ENCODE measurements at regions not wholly inside any gene's neighbourhood (a gene's known extent, or its start where the extent isn't known, plus 50 kb on each side); places are given as distances from the start of the nearest gene placed in this dataset.

DNA sequence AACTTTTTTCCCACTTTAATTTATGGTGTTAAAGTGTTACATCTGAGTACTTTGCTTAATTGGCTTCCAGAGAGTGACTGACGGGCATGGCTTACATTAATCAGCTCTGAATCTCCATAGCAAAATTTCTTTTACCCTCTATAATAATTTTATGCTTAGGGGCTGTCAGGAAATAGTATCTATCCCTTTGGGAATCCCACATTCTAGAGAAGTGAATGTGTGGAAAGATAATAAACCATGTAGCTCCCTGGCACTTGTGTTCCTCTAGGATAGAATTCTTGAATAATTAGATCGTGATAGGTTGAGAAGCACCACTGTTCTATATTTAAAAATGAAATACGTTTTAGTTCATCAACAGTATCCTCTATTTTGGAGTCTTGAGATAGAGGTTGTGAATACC, 89.6 kb downstream of the DNAJB9 start:
- no peak overlapping the region for H3K4me3 ChIP-seq (ENCODE audit: low read length)
- H3K9me3 ChIP-seq (ENCODE audit: control insufficient read depth, insufficient read depth, low read length): no peaks in the 10 kb centered on the region

DNA sequence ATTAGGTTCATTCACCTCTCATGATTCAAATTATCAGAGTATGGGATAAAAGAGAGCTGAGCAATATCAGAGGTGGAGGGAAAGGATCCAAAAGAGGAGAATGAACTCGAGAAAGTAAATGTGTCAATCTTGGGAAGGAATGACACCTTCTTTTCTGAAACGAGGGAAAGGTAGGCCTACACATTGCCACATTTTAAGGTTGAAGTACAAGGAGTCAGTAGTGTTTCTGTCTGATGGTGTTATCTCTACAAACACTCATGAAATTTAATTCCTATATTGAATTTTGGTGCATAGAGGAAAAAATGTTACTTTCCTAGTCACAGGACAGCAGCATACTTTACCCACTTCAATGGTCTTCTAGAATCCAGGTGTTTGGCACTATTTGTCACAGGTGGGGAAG, 90.2 kb downstream of the DNAJB9 start:
- Histone ChIP-seq H3K4me1 (ENCODE audit: control insufficient read depth, low read length) (no peaks in the 10 kb centered on the region), H4K20me1 (ENCODE audit: control insufficient read depth, insufficient read depth, low read depth, low read length) (no peaks in the 10 kb centered on the region), H3K27me3 (ENCODE audit: control insufficient read depth, low read length) (peaks cover 7% of the 10 kb centered on the region; the same call in 1 of the 2 replicates), H3K9me2 (replicated peaks; ENCODE audit: control insufficient read depth, low read length) (no peaks in the 10 kb centered on the region), H3K27ac (ENCODE audit: low read depth, low read length) (no peak overlapping the region), H3K9me3 (ENCODE audit: control insufficient read depth, insufficient read depth, low read length) (no peaks in the 10 kb centered on the region), H3K36me3 (ENCODE audit: control insufficient read depth, low read length) (no peaks in the 10 kb centered on the region), H3F3A (ENCODE audit: control insufficient read depth, insufficient read depth) (no peaks in the 10 kb centered on the region), H3K4me2 (ENCODE audit: low read length) (no peak overlapping the region), H3K4me3 (ENCODE audit: low read length) (no peak overlapping the region), H3K79me2 (ENCODE audit: control insufficient read depth, low read length) (no peaks in the 10 kb centered on the region)
- TF ChIP-seq, protein P1, sequence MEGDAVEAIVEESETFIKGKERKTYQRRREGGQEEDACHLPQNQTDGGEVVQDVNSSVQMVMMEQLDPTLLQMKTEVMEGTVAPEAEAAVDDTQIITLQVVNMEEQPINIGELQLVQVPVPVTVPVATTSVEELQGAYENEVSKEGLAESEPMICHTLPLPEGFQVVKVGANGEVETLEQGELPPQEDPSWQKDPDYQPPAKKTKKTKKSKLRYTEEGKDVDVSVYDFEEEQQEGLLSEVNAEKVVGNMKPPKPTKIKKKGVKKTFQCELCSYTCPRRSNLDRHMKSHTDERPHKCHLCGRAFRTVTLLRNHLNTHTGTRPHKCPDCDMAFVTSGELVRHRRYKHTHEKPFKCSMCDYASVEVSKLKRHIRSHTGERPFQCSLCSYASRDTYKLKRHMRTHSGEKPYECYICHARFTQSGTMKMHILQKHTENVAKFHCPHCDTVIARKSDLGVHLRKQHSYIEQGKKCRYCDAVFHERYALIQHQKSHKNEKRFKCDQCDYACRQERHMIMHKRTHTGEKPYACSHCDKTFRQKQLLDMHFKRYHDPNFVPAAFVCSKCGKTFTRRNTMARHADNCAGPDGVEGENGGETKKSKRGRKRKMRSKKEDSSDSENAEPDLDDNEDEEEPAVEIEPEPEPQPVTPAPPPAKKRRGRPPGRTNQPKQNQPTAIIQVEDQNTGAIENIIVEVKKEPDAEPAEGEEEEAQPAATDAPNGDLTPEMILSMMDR (IDR thresholded peaks at IDR 0.05; ENCODE audit: low read depth, low read length, poor library complexity, severe bottlenecking): no peak
- TF ChIP-seq EZH2phosphoT487 (IDR thresholded peaks at IDR 0.05; ENCODE audit: borderline replicate concordance, low read length): no peak

More for the DNA sequence above, 89.6 kb downstream of the DNAJB9 start:
- Histone ChIP-seq H3K4me2 (ENCODE audit: low read length) (no peak overlapping the region), H3K9me2 (replicated peaks; ENCODE audit: control insufficient read depth, low read length) (no peaks in the 10 kb centered on the region; the same call in 1 of the 2 replicates), H3K27ac (ENCODE audit: low read depth, low read length) (no peak overlapping the region), H3K4me1 (ENCODE audit: control insufficient read depth, low read length) (no peaks in the 10 kb centered on the region), H4K20me1 (ENCODE audit: control insufficient read depth, insufficient read depth, low read depth, low read length) (no peaks in the 10 kb centered on the region), H3K27me3 (ENCODE audit: control insufficient read depth, low read length) (peaks cover 7% of the 10 kb centered on the region; the same call in 1 of the 2 replicates), H3K36me3 (ENCODE audit: control insufficient read depth, low read length) (no peaks in the 10 kb centered on the region), H3F3A (ENCODE audit: control insufficient read depth, insufficient read depth) (no peaks in the 10 kb centered on the region), H3K79me2 (ENCODE audit: control insufficient read depth, low read length) (no peaks in the 10 kb centered on the region)
- TF ChIP-seq, protein P1 (IDR thresholded peaks at IDR 0.05; ENCODE audit: low read depth, low read length, poor library complexity, severe bottlenecking): no peak
- TF ChIP-seq EZH2phosphoT487 (IDR thresholded peaks at IDR 0.05; ENCODE audit: borderline replicate concordance, low read length): no peak

DNA sequence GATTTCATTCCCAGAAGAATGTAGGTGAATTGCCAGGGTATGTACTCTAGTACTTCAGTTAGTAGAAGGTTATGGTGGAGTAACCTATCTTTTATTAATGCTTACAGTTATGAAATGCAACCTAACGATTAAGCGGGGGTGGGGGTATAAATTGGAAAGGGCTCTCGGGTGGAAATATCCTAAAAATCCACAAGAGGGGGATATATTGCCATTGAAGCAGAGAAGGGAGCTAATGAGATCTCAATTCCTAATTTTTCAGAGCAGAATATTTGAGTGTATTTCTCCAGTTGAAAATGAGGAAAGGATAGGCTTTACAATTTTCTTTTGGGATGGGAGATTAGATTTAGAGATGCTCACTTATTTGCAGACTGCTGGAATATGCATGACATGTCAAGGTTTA, 90.8 kb downstream of the DNAJB9 start:
- TF ChIP-seq, protein P1 (IDR thresholded peaks at IDR 0.05; ENCODE audit: low read depth, low read length, poor library complexity, severe bottlenecking): peak; percentile 49
- no peak for TF ChIP-seq EZH2phosphoT487 (IDR thresholded peaks at IDR 0.05; ENCODE audit: borderline replicate concordance, low read length)
- Histone ChIP-seq H3K4me1 (ENCODE audit: control insufficient read depth, low read length) (no peaks in the 10 kb centered on the region), H3K27ac (ENCODE audit: low read depth, low read length) (no peak overlapping the region), H3K4me3 (ENCODE audit: low read length) (no peak overlapping the region), H3K27me3 (ENCODE audit: control insufficient read depth, low read length) (peaks cover 7% of the 10 kb centered on the region; the same call in 1 of the 2 replicates), H3F3A (ENCODE audit: control insufficient read depth, insufficient read depth) (no peaks in the 10 kb centered on the region), H4K20me1 (ENCODE audit: control insufficient read depth, insufficient read depth, low read depth, low read length) (no peaks in the 10 kb centered on the region), H3K79me2 (ENCODE audit: control insufficient read depth, low read length) (no peaks in the 10 kb centered on the region), H3K4me2 (ENCODE audit: low read length) (no peak overlapping the region), H3K9me2 (replicated peaks; ENCODE audit: control insufficient read depth, low read length) (no peaks in the 10 kb centered on the region), H3K9me3 (ENCODE audit: control insufficient read depth, insufficient read depth, low read length) (no peaks in the 10 kb centered on the region), H3K36me3 (ENCODE audit: control insufficient read depth, low read length) (no peaks in the 10 kb centered on the region)
